ENCODE measurements at regions not wholly inside any gene's neighbourhood (a gene's known extent, or its start where the extent isn't known, plus 50 kb on each side); places are given as distances from the start of the nearest gene placed in this dataset.

- no peak overlapping the region for H3K27ac ChIP-seq (ENCODE audit: low read depth, low read length, poor library complexity, severe bottlenecking)
- H3K9me3 ChIP-seq (ENCODE audit: low read length): no peaks in the 10 kb centered on the region
- no peak overlapping the region for H3K4me3 ChIP-seq (ENCODE audit: low read depth, low read length, poor library complexity, severe bottlenecking)
- H2AFZ ChIP-seq (ENCODE audit: low read length): no peak overlapping the region
- H3K4me2 ChIP-seq (ENCODE audit: low read length): no peak overlapping the region
- no peaks in the 10 kb centered on the region for H3K9me2 ChIP-seq (ENCODE audit: low read depth, low read length)
- H3K79me2 ChIP-seq (ENCODE audit: insufficient read depth, low read length): no peaks in the 10 kb centered on the region
- no peaks in the 10 kb centered on the region for H3K27me3 ChIP-seq (ENCODE audit: insufficient read depth, low read length)
- no peaks in the 10 kb centered on the region for H3K36me3 ChIP-seq (ENCODE audit: insufficient read depth, low read length)
- no peaks in the 10 kb centered on the region for H4K20me1 ChIP-seq (ENCODE audit: insufficient read depth, low read length)
- H3K4me1 ChIP-seq (ENCODE audit: insufficient read depth, low read length, severe bottlenecking): peaks cover 12% of the 10 kb centered on the region
- TF ChIP-seq EZH2 (IDR thresholded peaks at IDR 0.05; ENCODE audit: borderline replicate concordance, low read length): no peak
- no peak for TF ChIP-seq CTCF (IDR thresholded peaks at IDR 0.05; ENCODE audit: low read length)
- H3K9ac ChIP-seq (ENCODE audit: low read length): no peak overlapping the region
- no peaks in the 10 kb centered on the region for H3F3A ChIP-seq (ENCODE audit: insufficient read depth, low read length)
Measured at GRCh38 chr4:33150525-33150910, 2430.3 kb downstream of the PCDH7 start.

GRCh38 chr4:33160126-33160525 lies 2440.0 kb downstream of the PCDH7 start:
- Histone ChIP-seq H3K79me2 (ENCODE audit: insufficient read depth, low read length) (no peaks in the 10 kb centered on the region), H3K9me2 (ENCODE audit: low read depth, low read length) (no peaks in the 10 kb centered on the region), H3K27ac (ENCODE audit: low read depth, low read length, poor library complexity, severe bottlenecking) (no peak overlapping the region), H3K4me2 (ENCODE audit: low read length) (no peak overlapping the region), H4K20me1 (ENCODE audit: insufficient read depth, low read length) (no peaks in the 10 kb centered on the region), H3K27me3 (ENCODE audit: insufficient read depth, low read length) (no peaks in the 10 kb centered on the region), H3F3A (ENCODE audit: insufficient read depth, low read length) (no peaks in the 10 kb centered on the region), H3K36me3 (ENCODE audit: insufficient read depth, low read length) (no peaks in the 10 kb centered on the region), H3K9me3 (ENCODE audit: low read length) (no peaks in the 10 kb centered on the region), H3K9ac (ENCODE audit: low read length) (no peak overlapping the region), H2AFZ (ENCODE audit: low read length) (no peak overlapping the region), H3K4me3 (ENCODE audit: low read depth, low read length, poor library complexity, severe bottlenecking) (no peak overlapping the region), H3K4me1 (ENCODE audit: insufficient read depth, low read length, severe bottlenecking) (no peaks in the 10 kb centered on the region)
- no peak for TF ChIP-seq EZH2 (IDR thresholded peaks at IDR 0.05; ENCODE audit: borderline replicate concordance, low read length)
- TF ChIP-seq CTCF (IDR thresholded peaks at IDR 0.05; ENCODE audit: low read length): peak; percentile 51; the same call in 1 of the 2 replicates

- Histone ChIP-seq H3K27me3 (ENCODE audit: insufficient read depth, low read length) (no peaks in the 10 kb centered on the region), H3K79me2 (ENCODE audit: insufficient read depth, low read length) (no peaks in the 10 kb centered on the region), H3K36me3 (ENCODE audit: insufficient read depth, low read length) (no peaks in the 10 kb centered on the region), H3F3A (ENCODE audit: insufficient read depth, low read length) (no peaks in the 10 kb centered on the region), H3K27ac (ENCODE audit: low read depth, low read length, poor library complexity, severe bottlenecking) (no peak overlapping the region), H2AFZ (ENCODE audit: low read length) (no peak overlapping the region), H4K20me1 (ENCODE audit: insufficient read depth, low read length) (no peaks in the 10 kb centered on the region), H3K9ac (ENCODE audit: low read length) (no peak overlapping the region), H3K4me2 (ENCODE audit: low read length) (no peak overlapping the region), H3K4me1 (ENCODE audit: insufficient read depth, low read length, severe bottlenecking) (no peaks in the 10 kb centered on the region), H3K9me3 (ENCODE audit: low read length) (no peaks in the 10 kb centered on the region), H3K4me3 (ENCODE audit: low read depth, low read length, poor library complexity, severe bottlenecking) (no peak overlapping the region), H3K9me2 (ENCODE audit: low read depth, low read length) (no peaks in the 10 kb centered on the region)
- no peak for TF ChIP-seq CTCF (IDR thresholded peaks at IDR 0.05; ENCODE audit: low read length)
- no peak for TF ChIP-seq EZH2 (IDR thresholded peaks at IDR 0.05; ENCODE audit: borderline replicate concordance, low read length)
Measured at GRCh38 chr4:33161202-33161601, 2441.0 kb downstream of the PCDH7 start.

All from OCI-LY1 (cell line).